Right lobe of liver (tissue), 4 donors: ENCODE measurements at regions not wholly inside any gene's neighbourhood (a gene's known extent, or its start where the extent isn't known, plus 50 kb on each side); places are given as distances from the start of the nearest gene placed in this dataset.

Experiments
- POLR2A ChIP-seq: fragments of 450-650 bp; IDR thresholded peaks from one replicate; pipeline ENCODE4 v1.6.1; 2017; ENCODE audit warnings: antibody characterized with exemption, mild to moderate bottlenecking
- TF ChIP-seq, protein P1 (sequence below), 4 donors: fragments of 200-600 bp in 3 of 4; fragments of 450-650 bp in 1 of 4; IDR thresholded peaks; one replicate each; pipeline versions ENCODE4 v1.5.1 to v1.8.0; 2016 to 2022; ENCODE audit warnings: antibody characterized with exemption in 4 of 4, mild to moderate bottlenecking in 2 of 4
- donor health status: DM: no; HTN: no; CAD: no.
- donor health status: DM: no; HTN: no; CAD: no.
- donor health status: DM: no; HTN: yes; CAD: no.

GRCh38 chr2:163951312-163951711, 215.5 kb upstream of the FIGN start:
- TF ChIP-seq, protein P1, sequence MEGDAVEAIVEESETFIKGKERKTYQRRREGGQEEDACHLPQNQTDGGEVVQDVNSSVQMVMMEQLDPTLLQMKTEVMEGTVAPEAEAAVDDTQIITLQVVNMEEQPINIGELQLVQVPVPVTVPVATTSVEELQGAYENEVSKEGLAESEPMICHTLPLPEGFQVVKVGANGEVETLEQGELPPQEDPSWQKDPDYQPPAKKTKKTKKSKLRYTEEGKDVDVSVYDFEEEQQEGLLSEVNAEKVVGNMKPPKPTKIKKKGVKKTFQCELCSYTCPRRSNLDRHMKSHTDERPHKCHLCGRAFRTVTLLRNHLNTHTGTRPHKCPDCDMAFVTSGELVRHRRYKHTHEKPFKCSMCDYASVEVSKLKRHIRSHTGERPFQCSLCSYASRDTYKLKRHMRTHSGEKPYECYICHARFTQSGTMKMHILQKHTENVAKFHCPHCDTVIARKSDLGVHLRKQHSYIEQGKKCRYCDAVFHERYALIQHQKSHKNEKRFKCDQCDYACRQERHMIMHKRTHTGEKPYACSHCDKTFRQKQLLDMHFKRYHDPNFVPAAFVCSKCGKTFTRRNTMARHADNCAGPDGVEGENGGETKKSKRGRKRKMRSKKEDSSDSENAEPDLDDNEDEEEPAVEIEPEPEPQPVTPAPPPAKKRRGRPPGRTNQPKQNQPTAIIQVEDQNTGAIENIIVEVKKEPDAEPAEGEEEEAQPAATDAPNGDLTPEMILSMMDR (IDR thresholded peaks at IDR 0.05): no peak
- TF ChIP-seq POLR2A: no peak
